SH-SY5Y (cell line): ENCODE measurements at regions not wholly inside any gene's neighbourhood (a gene's known extent, or its start where the extent isn't known, plus 50 kb on each side); places are given as distances from the start of the nearest gene placed in this dataset.

Experiments
- GATA2 ChIP-seq: IDR thresholded peaks from 2 replicates; pipeline ENCODE4 v1.6.1; 2011; ENCODE audit warnings: mild to moderate bottlenecking, low read depth, low read length
- GATA3 ChIP-seq: IDR thresholded peaks from 2 replicates; pipeline ENCODE4 v1.6.1; 2011; ENCODE audit warnings: low read depth, mild to moderate bottlenecking, low read length, moderate library complexity

- no peak for TF ChIP-seq GATA2
- TF ChIP-seq GATA3: no peak
Observed at GRCh38 chr2:121869363-121869762, 113.9 kb downstream of the TSN start.
